Fibroblast of mammary gland (primary cell): ENCODE measurements at regions not wholly inside any gene's neighbourhood (a gene's known extent, or its start where the extent isn't known, plus 50 kb on each side); places are given as distances from the start of the nearest gene placed in this dataset.

Source experiments
- DNase-seq: peaks from one replicate; pipeline ENCODE4 v3.0.0-alpha.2; 2010; ENCODE audit warnings: low read depth
- H3K4me3 ChIP-seq: 2 replicates; pipeline ENCODE4 v1.5.1; 2011; ENCODE audit warnings: low read depth, mild to moderate bottlenecking, low read length, moderate library complexity; ENCODE audit not compliant: control insufficient read depth
- TF ChIP-seq, protein P1 (sequence below): conservative IDR thresholded peaks from 2 replicates; pipeline ENCODE4 v1.5.1; 2011; ENCODE audit warnings: low read depth, low read length, inconsistent platforms; ENCODE audit not compliant: control insufficient read depth, insufficient read depth

DNA sequence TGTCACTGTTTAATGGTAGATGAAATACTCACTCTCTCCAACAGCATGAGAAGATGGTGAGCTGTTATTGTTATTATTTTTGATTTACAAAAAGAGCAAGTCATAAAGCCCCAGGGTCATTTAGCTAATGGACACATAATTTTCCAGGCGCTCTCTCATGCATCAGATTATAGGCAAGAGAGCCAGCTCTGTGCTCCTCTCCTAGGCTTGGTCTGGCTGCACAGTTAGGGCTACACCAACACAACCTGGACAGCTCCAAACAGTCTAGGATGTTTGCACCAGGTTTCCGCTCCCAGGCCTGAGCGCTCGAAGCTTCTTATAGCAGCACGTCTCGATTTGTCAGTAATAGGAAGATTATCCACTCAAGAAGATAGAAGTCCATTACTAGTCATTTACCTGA lies 123.7 kb downstream of the FAM43A start:
- TF ChIP-seq, protein P1, sequence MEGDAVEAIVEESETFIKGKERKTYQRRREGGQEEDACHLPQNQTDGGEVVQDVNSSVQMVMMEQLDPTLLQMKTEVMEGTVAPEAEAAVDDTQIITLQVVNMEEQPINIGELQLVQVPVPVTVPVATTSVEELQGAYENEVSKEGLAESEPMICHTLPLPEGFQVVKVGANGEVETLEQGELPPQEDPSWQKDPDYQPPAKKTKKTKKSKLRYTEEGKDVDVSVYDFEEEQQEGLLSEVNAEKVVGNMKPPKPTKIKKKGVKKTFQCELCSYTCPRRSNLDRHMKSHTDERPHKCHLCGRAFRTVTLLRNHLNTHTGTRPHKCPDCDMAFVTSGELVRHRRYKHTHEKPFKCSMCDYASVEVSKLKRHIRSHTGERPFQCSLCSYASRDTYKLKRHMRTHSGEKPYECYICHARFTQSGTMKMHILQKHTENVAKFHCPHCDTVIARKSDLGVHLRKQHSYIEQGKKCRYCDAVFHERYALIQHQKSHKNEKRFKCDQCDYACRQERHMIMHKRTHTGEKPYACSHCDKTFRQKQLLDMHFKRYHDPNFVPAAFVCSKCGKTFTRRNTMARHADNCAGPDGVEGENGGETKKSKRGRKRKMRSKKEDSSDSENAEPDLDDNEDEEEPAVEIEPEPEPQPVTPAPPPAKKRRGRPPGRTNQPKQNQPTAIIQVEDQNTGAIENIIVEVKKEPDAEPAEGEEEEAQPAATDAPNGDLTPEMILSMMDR, result no peak
- H3K4me3 ChIP-seq, result no peak overlapping the region
- DNase-seq, result no peak

DNA sequence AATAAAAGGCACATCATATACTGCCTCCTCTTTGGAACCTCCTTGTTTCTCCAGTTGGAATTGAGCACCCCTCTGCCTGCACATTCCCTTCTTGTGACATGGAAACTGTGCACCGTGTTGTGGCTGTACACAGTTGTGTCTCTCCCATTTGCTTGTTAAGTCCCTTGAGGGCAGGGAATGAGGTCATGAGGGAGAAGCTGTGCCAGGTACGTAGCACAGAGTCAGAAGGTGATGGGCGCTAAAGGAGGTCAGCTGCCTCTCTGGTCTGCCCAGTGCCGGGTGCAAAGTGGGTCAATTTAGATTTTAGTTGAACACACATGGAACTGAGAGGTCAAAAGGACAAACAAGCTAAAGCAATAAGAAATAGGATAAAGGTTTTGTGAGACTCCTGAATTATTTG lies 124.4 kb downstream of the FAM43A start:
- DNase-seq, result peak; percentile 33
- TF ChIP-seq, protein P1, result no peak

DNA sequence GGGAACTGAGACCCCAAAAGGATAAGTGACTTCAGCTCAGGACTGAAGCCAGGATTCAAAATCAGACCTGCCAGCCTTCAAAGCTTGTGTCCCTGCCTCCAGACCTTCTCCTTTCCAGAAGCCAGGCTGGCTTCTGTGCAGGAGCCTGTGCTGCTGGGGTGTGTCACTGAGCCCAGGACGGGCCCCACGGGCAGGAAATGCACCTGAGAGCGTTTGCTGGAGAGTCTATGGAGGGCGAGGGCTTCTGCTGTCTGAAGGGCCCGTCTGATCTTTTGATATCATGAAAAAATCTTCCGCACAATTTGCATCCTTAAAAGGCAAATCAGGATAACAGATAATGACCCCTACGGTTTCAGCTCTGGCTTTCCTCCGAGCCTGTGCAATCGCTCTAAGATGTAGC lies 125.4 kb downstream of the FAM43A start:
- no peak for DNase-seq
- TF ChIP-seq, protein P1, result no peak
- no peak overlapping the region for H3K4me3 ChIP-seq

More for the DNA sequence above, 124.4 kb downstream of the FAM43A start:
- no peak overlapping the region for H3K4me3 ChIP-seq

DNA sequence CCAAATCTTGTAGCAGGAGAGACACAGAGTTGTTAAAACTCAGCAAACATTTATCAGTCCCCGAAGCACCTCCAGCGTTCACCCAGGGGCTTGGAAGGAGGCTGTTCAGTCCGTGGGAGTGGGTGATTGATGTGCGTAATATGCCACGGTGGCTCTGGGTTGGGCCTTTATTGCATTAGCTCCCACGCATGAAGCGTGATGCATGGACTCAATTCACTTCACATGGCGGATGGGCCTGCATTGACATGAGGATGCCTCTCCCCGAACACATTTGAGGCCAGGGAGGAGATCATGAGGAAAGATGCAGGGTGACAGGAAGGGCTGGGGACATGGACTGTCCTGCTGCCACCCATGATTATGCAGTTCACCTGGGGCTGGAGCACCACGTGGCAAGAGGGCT lies 126.5 kb downstream of the FAM43A start:
- TF ChIP-seq, protein P1, result no peak
- no peak overlapping the region for H3K4me3 ChIP-seq
- no peak for DNase-seq

DNA sequence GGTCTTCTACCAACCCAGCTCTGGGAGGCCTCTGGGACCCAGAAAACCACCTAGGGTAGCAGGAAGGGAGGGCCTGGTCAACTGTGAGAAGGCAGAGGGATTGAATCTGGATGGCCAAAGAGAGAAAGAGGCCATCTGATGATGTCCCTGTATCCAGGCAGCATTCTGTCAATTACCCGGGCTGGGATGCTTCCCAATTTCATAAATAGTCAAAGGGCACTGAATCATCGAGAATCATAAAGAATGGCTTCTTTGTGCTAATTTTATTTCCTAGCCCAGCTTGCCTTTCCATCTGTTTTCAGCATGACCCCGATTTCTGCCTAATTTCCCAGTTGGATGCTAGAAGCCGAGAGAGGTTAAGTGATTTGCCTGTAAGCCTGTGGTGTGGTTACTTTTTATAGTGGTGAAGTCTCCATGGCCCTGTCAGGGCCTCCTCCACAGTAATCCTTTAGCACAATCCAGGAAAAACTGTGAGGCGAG lies 129.2 kb downstream of the FAM43A start:
- no peak overlapping the region for H3K4me3 ChIP-seq
- peak; percentile 30 for DNase-seq
- TF ChIP-seq, protein P1, result no peak

DNA sequence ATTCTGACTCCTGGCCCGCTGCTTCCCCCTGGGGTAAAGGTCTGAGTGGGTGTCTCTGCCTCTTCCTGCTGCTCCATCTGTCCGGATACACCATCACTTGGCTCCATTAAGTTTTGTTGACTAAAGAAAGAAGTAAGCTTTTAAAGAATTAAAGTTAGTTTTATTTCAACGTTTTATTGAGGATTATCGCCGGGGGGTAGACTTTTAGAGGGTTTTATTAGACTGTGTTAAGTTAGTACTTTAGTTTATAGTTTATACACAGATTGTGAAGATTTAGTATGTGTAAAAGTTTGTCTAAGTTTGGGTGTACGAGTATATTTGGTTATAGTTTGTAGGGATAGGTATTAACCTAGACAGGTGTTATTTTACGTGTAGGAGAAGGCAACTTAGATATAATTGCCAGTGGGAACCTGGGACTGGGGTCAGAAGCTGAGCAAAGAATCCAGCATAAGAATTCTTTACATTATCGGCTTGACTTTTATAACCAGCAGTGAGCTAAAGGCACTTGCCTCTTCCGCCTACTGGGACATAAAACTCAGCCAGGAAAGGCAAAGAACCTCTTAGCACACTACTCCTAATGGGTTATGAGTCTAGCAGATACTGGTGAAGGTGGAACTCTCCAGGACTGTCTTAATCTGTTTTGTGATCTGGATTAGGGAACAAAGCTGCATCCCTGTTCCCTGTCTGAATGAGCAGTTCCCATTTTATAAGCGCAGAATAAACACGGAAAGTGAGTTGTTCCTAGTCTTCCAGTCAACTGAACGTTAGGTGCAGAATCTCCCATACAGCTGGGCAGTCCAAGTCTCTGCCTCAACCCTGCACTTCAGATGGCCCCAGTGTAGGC lies 131.3 kb downstream of the FAM43A start:
- no peak overlapping the region for H3K4me3 ChIP-seq
- DNase-seq, result no peak
- TF ChIP-seq, protein P1, result no peak

DNA sequence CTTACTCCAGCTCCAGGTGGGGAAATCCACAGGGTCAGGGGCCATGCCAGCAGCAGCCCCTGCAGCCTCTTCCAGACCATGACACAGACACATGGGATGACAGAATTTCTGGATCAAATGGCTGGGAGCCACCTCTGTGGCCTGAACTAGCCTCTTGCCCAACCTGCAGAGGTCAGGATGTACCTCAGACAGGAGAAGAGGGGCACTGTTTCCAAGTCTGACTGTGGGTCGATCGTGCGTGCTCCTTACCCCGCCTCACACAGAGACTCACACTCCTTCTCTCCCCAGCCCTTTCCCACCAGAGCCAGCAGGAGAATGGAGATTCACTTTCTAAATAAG lies 131.9 kb downstream of the FAM43A start:
- TF ChIP-seq, protein P1, result no peak
- DNase-seq, result no peak
- no peak overlapping the region for H3K4me3 ChIP-seq
